ENCODE measurements at regions not wholly inside any gene's neighbourhood (a gene's known extent, or its start where the extent isn't known, plus 50 kb on each side); places are given as distances from the start of the nearest gene placed in this dataset.
A peak's percentile ranks its signal among the peaks of the same experiment; 100 is the strongest.

DNA sequence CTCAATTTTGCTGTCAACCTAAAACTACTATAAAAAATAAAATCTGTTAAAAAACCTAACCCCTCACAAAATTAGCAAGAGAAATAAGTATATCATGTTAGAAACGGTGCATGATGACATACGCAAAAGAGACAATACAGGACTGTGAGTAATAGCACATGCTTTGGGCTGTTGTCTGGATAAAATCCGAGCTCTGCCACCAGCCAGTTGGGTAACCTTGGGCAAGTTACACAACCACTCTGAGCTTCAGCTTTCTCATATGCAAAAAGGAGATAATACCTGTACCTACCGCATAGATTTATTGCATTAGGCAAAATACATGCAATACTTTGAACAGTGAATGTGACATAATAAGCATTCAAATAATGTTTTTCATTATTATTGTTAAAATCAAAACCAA lies 481.7 kb downstream of the TLE1 start:
- DNase-seq (ENCODE audit: low read depth) = no peak

DNA sequence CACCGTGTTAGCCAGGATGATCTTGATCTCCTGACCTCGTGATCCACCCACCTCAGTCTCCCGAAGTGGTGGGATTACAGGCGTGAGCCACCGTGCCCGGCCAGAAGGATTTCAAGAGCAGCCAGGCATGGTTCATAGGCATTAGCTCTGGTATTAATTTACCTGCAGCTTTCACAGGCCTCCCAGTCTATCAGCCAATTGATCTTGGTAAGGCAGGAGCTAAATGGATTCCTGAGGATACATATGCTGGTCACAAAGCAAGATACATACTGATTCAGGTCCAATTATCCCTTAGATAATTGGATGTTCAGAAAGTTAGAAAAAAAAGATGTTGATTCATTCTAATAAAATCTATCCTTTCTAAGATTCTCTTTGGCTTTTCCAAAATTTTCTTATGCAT lies 487.1 kb downstream of the TLE1 start:
- no peak for DNase-seq (ENCODE audit: low read depth)

DNA sequence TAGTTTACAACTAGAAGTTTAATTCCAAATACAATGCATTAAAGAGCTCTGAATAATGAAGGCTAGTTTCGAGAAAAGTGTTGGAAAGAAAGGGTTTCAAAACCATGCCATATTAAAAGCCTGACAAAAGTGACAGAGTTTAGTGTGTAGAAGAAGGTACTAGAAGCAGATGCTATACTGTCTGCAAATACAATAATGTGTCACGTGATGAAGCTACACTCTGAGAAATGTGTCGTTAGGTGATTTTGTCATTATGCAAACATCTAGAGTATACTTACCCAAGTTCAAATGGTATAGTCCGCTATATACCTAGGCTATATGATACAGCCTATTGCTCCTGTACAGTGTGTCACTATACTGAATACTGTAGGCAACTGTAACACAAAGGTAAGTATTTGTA lies 494.1 kb downstream of the TLE1 start:
- DNase-seq (ENCODE audit: low read depth) = no peak

DNA sequence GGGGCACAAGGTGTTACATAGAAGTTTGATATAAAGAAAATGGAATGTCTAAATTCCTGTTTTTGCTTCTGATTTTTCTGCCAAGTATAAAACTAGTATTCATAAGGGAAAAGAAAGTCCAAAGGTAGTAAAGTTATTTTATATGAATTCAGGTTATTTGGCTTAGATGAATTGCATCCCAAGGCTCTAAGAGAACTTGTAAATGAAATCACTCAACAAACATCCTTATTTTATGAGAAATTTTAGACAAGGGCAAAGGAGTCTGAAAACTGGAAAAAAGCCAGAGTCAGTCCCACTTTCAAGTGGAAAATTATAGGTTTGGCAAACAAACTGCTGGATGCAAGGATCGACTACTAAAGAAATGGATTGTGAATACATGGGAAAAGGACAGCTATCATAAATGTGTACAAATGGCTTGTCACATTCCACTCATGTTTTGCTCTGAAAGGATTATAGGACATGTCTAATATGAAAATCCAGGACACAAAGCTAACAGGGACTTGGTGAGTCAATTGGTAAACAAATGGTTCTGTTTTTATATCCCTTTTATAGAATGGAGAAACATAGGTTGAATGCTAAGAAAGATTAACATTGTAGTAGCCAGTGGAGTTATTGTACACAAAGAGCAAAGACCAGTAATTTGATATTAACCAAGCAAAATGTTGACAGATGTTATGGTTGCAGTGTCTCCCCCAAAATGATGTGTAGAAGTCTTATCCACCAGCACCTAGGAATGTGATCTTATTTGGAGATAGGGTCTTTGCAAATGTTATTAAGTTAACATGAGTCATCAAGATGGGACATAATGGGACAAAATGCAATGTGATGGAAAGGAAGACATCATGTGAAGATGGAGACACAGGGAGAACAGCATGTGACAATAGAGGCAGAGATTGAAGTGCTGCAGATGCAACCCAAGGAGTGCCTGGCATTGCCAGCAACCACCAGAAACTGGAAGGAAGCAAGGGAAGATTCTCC lies 495.7 kb downstream of the TLE1 start:
- no peak for DNase-seq (ENCODE audit: low read depth)

DNA sequence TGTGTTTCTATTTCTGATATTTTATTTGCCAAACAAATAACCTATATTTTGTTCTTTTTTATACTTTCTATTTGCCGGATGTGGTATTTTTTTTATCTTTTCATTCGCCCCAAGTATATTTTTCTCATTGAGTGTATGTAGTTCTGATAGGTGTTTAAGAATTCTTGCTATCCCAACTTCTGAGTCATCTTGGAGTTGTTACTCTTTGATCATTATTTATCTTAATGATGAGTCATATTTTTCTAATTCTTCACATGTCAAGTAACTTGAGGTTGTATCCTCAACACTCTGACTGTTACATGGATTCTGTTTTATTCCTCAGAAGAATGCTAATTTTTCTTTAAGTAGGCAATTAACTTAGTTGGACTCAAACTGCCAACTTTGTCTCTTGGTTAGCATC lies 498.1 kb downstream of the TLE1 start:
- no peak for DNase-seq (ENCODE audit: low read depth)

DNA sequence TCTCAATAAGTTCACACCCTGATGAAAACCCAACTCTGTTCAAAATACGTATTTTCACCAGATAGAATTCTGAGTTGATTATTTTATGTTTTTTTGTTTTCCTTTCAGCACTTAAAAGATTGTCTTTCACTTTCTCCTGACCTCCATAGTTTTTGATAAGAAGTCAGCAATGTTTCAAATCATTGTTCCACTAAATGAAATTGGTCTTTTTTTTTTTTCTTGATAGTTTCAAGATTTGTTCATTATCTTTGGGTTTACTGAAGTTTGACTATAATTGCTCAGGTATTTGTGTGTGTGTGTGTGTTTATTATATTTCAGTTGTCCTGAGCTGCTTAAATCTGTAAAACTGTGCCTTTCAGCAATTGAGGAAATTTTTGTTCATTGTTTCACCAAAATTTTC lies 498.7 kb downstream of the TLE1 start:
- no peak for DNase-seq (ENCODE audit: low read depth)

DNA sequence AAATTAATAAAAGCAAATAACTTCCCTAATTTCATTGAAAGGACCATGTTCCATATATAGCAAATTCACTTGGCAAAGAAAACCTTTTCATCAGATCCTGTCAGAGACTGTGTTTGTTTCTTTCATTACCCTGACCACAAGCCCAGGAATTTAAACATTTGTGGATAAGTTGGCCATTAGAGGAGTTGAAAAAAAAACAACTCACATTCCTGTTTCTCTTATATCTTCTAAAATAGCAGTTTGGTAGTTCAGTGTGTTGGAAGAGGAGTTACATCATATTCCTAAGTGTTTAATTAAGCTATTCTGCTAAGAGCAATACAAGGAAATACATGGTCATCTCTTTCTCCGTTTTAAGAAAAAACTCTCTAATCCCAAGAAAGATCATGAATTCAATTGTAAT lies 505.6 kb downstream of the TLE1 start:
- peak; percentile 74 for DNase-seq (ENCODE audit: low read depth)

DNA sequence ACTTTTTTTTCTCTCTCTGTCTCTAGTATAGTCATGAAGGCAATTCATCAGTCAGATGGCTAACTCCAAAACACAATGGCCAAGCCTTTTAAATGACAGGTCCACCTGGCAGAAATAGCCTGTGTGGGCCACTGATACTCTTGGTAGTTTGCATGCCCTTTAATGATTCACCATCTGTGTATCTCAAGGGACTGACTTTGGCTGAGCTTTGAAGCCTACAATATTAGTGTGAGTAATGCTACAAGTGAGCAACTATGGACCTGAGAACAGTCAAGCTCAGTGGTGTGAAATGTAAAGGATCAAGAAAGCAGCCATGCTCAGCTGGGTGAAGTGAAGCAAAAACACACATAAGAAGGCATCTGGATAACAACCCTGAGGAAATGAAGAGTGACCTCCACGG lies 506.9 kb downstream of the TLE1 start:
- DNase-seq (ENCODE audit: low read depth) = peak; percentile 98

DNA sequence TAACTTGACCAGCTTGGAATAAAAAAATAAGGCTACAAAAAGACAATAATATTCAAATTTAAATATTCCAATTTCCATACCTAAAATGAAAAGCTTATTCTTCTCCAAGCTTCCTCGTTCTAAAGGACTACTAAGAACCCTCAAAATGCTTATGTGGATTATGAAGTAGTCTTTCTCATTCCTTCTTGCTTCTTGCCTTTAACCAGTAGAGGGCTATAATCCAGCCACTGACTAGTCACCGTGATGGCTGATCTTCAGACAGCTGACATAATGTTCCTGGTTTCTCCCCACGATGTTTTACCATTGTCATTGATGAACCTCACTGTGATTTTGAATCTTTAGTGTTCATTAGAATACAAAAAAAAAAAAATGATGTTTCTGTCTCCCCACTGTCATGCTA lies 515.3 kb downstream of the TLE1 start:
- DNase-seq (ENCODE audit: low read depth) = no peak

DNA sequence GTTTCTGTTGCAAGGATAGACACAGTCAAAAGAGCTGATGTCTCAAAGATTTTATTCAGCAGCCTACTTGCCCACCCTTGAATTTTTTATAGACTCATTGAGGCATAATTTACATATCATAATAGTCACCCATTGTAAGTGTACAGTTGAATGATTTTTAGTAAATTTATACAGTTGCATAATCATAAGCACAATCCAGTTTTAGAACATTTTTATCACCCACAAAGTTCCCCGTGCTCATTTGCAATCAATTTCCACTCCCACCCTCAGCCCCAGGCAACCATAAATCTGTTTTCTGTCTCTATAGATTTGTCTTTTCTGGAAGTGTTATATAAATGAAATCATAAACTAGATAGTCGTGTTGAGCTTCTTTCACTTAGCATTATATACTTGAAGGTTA lies 517.7 kb downstream of the TLE1 start:
- no peak for DNase-seq (ENCODE audit: low read depth)

DNA sequence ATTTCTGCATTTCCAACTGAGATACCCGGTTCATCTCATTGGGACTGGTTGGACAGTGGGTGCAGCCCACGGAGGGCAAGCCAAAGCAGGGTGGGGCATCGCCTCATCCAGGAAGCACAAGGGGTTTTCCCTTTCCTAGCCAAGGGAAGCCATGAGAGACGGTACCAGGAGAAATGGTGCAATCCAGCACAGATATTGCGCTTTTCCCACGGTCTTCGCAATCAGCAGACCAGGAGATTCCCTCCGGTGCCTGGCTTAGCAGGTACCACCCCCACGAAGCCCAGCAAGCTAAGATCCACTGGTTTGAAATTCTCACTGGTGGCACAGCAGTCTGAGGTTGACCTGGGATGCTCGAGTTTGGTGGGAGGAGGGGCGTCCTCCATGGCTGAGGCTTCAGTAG lies 527.0 kb downstream of the TLE1 start:
- no peak for DNase-seq (ENCODE audit: low read depth)

DNA sequence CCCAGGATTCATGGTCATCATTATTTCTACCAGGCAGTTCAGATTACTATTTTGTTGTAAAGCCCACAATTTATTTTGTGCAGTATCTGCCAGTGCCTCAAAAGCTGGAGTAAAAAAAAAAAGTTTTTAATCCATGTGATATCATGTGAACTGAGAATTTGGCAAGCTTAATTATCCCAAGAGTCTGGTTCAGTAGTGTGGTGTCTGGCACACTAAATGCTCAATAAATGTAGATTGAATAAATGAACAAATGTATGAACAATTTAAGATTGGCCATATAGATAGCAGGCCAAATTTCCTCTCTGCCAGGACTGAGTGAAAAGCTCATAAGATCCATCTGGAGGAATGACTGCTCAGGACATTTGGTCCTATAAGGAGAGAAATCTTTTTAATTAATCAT lies 533.0 kb downstream of the TLE1 start:
- peak; percentile 3 for DNase-seq (ENCODE audit: low read depth)

DNA sequence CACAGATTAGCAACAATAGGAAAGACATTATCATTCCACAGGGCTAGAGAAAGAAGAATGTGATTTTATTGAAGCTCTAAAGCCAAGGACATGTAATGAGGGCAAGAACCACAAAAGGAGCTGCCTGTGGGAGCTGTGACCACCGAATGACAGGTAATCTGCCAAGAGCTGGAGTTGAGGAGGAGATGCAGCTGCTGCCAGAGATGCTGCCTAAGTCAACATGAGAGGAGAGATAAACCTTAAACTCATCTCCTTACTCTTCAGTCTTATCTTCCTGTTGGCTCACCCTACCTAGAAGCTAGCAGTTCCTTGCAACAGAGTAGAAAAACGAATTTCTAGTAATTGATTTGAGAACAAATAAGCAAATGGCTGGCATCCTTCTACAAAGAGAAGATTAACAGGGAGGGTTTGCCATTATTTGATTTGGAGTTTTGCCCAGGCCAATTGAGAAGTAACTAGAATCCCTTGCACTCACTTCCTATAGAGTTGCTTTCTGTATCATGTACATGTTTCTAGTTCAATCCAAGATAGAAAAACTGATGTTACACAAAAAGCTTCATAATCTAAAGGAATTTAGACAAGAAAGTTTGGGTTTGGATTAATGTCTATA lies 539.2 kb downstream of the TLE1 start:
- DNase-seq (ENCODE audit: low read depth) = peak; percentile 62

DNA sequence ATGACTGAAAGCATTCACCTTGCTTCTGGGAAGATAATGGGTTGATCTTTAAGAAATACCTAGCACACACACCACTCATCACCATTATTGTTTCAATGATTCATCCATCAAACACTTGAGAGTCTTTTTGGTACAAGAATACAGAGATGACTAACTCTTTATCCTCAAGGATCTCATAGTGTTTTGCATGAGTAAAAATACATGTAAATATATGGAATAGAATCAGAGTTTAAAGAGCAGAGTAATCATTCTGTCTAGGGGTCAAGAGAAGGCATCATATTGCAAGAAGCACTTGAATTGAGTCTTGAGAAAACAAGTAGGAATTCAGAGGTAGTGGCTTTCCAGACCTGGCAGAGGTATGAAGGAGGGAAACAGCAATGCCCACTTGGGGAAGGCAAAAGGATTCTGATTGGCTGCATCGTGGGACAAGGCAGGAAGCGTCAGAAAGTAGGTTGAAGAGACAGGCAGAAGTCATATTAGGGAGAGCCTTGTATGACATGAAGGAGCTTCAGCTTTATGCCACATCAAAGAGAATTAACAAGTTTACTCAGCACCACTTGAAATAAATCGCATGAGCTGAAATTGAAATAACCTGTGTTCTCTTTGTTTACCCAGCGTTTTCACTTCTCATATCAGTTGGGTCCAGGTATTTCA lies 542.5 kb downstream of the TLE1 start:
- DNase-seq (ENCODE audit: low read depth) = no peak

DNA sequence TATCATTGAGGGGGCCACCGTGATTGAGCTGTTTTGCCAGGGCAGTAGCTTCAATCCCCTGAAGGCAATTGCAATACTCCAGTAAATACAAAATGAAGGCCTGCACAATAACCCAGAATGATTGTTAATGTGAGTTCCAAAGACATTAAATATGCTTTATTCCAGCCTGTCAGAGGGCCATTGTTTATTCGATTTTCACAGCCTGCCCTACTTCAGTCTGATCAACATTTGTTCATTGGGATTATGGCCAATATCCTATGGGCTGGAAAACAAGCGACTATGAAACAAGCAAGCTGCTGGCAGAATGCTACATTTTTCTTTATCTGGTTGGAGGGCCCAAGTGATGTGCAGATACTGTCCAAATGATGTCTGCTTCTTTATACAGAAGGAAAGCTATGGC lies 543.1 kb downstream of the TLE1 start:
- DNase-seq (ENCODE audit: low read depth) = no peak

DNA sequence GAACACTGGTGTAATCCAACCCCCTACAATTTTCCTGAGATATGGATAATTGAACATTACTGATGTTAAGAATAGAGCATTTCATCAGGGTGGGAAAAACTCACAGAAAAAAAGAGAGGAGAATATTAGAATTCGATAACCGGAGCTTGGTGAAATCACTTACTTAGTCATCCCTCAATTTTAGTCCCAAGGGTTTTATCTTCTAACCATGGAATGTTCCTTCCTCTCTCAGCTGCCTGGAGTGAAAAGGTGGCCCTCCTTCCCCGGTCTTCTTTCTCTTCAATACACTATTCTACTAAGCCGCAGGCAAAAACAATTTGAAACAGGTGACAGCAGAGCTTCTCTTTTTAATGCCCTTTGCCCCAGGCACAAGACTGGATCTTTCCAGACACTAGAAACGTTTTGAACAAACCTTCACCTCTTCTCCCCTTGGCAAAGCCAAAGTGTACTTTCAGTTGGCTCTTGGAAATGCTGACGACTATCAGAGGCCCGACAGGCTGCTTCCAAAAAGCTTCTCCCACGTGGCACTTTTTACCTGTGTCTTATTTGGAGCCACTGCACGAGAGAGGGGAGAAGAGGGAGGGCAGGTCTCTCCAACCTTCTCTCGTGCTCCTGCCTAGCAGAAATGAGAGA lies 543.9 kb downstream of the TLE1 start:
- peak; percentile 17 for DNase-seq (ENCODE audit: low read depth)

DNA sequence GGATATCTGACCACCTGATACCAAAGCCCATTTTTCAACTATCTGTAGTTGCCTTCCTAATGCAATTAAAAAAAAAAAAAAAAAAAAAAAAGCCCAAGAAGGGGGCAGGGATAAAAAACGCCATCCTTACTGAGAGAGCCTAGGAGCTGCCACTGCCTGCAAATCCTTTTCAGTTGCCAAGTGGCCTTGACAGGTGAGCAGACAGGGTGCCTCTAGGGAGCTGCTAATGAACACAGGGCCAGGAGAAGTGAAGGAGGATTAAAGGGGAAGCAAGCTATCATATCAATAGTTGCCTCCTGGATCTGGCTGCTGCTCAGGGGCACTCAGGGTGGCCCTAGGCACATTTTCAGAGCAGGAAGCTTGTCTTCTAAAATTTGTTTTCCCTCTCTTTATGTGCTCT lies 547.4 kb downstream of the TLE1 start:
- no peak for DNase-seq (ENCODE audit: low read depth)

DNA sequence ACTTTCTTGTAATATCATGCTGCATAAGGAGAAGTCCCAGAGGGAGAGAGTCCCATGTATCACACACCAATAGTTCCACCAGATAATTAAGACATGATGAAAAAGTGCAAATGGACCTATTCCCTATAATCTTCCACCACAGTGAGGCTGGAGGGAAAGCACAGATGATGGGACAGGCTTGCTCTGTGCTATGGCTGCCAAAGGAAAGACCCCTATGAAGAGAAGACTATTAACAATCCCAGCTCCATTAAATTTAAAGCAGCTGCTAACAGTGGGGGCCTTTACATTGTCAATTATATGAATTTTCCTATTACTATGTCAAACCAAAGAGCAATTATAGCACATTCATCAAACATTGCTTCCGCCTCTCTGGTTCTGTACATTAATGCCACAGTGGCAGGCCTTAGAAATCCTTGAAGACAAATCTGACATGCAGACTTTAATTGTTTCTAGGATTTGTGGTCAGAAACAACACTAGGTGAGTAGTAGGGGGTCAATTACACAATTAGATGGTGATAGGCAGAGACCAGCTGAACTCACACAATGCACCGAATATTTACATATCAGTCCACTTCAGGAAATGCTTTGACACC lies 551.3 kb downstream of the TLE1 start:
- no peak for DNase-seq (ENCODE audit: low read depth)

DNA sequence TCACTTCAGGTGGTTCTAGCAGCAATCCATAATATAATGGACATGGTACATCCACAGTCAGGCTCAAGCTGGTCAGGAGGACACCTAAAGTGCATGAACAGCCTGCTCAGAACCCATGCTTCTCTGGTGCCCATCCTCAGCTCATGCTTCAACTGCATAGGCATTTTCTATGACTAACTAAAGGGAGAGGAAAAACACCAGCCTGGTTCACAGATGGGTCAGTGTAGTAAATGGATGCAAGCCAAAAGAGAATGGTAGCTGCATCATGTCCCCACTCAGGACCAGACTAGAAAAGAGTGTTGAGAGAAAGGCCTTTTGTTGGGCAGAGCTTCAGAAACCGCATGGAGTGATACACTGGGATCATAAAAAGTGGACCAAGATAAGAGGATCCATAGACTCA lies 556.6 kb downstream of the TLE1 start:
- DNase-seq (ENCODE audit: low read depth) = no peak

DNA sequence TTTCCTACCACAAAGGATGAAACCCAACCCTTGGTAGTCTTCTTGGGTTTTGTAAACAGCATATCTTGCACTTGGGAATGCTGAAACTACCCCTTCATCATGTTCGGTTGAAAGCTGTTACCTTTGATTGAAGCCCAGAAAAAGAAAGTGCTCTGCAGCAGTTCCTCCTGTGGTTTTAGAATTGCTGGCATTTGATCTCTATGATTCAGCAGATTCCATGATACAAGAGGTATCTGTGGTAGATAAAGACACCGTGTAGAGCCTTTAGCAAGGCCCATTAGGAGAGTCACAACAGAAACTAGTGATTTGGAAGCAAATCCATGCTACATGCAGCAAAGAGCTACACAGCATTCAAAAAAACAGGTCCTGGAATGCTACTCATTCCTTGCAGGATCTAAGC lies 557.0 kb downstream of the TLE1 start:
- DNase-seq (ENCODE audit: low read depth) = peak; percentile 64

DNA sequence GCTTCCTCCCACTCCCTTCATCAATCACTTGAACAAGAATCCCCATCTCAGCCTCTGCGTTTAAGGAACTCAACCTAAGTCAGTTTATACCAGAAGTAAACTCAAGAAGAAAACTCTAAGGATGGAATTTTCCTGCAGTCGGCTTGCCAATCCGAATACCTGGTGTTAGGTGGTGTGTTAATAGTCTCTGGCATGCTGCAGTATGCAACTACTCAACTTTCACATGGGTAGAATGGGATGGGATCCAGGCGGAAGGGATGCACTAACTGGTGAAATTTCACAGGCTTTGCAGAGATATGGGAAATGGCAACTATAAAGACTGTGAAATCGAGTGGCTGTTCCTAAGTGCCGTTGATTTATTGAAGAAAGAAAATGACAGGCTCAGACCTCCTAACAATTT lies 560.6 kb downstream of the TLE1 start:
- no peak for DNase-seq (ENCODE audit: low read depth)

All from myocyte (in vitro differentiated cells).